MM.1S (cell line): ENCODE measurements at regions not wholly inside any gene's neighbourhood (a gene's known extent, or its start where the extent isn't known, plus 50 kb on each side); places are given as distances from the start of the nearest gene placed in this dataset.

Source experiments
- EZH2 ChIP-seq: fragments of 300-600 bp; sonication (generic); optimal IDR thresholded peaks from 2 replicates; pipeline ENCODE3; 2017; ENCODE audit warnings: low read depth, mild to moderate bottlenecking, antibody characterized with exemption, low read length, mixed read lengths
- TF ChIP-seq, protein P1 (sequence below): fragments of 300-600 bp; sonication (generic); IDR thresholded peaks from 2 replicates; pipeline ENCODE4 v1.5.1; 2016; ENCODE audit warnings: antibody characterized with exemption, low read length, mixed read lengths

GRCh38 chr10:44650691-44651661 is 260.2 kb upstream of the TMEM72 start:
- TF ChIP-seq, protein P1, sequence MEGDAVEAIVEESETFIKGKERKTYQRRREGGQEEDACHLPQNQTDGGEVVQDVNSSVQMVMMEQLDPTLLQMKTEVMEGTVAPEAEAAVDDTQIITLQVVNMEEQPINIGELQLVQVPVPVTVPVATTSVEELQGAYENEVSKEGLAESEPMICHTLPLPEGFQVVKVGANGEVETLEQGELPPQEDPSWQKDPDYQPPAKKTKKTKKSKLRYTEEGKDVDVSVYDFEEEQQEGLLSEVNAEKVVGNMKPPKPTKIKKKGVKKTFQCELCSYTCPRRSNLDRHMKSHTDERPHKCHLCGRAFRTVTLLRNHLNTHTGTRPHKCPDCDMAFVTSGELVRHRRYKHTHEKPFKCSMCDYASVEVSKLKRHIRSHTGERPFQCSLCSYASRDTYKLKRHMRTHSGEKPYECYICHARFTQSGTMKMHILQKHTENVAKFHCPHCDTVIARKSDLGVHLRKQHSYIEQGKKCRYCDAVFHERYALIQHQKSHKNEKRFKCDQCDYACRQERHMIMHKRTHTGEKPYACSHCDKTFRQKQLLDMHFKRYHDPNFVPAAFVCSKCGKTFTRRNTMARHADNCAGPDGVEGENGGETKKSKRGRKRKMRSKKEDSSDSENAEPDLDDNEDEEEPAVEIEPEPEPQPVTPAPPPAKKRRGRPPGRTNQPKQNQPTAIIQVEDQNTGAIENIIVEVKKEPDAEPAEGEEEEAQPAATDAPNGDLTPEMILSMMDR = no peak
- no peak for TF ChIP-seq EZH2
